ENCODE measurements at regions not wholly inside any gene's neighbourhood (a gene's known extent, or its start where the extent isn't known, plus 50 kb on each side); places are given as distances from the start of the nearest gene placed in this dataset.

- DNase-seq (ENCODE audit: low spot score): no peak
Observed at GRCh38 chr11:103624708-103625623, 411.5 kb upstream of the DDI1 start.

DNA sequence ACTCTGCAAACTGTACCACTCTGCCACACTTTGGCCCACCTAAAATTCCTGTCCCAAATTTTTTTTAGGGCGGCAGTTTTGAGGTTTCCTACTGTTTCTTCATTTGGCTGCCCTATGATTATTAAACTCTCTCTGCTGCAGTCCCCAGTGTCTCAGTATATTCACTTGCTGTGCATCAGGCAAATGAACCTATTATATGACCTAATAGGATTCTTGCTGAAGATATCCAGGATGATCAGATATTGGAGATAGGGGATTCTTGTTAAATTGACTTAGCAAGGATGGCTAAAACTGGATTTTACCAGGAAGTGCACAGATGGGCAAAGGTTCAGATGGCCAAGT is 410.8 kb upstream of the DDI1 start:
- no peak for DNase-seq (ENCODE audit: low spot score)

- no peak for DNase-seq (ENCODE audit: low spot score)
Observed at GRCh38 chr11:103628121-103628520, 408.3 kb upstream of the DDI1 start.

DNA sequence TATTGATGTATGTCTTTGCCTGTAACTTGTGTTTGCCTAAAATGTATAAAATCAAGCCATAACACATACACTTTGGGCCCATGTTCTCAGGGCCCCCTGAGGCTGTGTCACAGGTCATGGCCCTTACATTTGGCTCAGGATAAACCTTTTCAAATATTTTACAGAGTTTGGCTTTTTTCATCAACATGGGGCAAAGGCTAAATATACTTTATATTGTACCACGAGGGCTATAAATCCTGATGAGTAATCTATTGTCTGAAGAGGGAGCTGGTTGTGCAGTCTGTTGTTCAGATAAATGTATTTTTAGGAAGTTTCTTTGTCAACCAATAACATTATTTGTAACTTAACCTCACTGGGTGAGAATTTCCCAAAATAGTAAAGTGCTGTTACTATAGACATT is 404.6 kb upstream of the DDI1 start:
- no peak for DNase-seq (ENCODE audit: low spot score)

GRCh38 chr11:103633068-103633788 is 403.2 kb upstream of the DDI1 start:
- DNase-seq (ENCODE audit: low spot score): no peak

DNA sequence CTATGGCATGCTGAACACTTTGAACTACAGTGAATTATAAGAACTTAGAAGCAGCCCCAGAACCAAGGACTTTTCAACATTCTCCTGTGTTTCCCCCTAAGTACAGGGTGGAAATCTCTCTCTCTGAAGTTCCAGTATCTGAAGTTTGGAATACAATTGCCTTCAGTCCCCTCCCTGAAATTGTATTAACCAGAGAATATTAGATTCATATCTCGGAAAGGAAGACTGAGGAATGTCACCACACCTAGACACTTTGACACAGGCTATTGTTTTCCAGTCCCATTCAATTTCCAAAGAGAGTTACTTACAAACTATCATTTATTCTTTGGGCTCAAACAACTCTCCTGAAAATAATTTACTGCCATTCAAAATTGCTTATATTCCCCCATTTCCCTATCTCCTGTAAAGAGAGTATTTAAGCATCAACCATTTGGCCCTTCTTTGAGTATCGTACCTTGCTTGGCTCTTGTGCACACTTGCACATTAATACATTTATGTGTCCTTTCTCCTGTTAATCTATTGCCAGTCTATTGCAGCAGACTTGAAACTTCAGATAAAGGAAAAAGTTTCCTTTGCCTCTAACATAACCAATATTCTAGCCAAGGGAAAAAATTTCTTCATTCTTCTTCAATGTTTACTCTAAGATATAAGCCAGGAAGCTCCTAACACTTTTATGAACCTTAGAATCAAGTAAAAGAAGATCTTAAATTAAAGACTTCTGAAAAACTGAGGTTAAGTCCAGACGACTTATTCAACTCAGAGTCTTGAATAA is 402.4 kb upstream of the DDI1 start:
- DNase-seq (ENCODE audit: low spot score): no peak

- DNase-seq (ENCODE audit: low spot score): no peak
Observed at GRCh38 chr11:103636232-103636631, 400.2 kb upstream of the DDI1 start.

- no peak for DNase-seq (ENCODE audit: low spot score)
Observed at GRCh38 chr11:103637295-103637694, 399.1 kb upstream of the DDI1 start.

- no peak for DNase-seq (ENCODE audit: low spot score)
Observed at GRCh38 chr11:103637831-103638230, 398.6 kb upstream of the DDI1 start.

DNA sequence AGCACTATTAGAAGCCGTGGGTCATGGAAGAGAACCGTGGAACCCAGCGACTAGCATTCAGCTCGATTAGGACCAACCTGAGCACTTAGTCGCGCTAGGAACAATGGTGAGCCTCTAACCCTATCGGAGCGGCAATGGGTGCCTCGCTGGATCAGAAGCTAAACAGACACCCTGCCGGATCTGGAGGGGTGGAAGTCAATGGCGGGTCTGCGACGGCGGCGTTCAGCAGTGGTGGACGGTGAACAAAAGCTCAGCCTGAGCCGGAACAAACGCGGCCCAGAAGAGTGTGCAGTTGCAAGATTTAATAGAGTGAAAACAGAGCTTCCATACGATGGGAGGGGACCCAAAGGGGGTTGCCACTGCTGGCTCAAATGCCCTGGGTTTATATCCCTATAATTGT is 391.8 kb upstream of the DDI1 start:
- no peak for DNase-seq (ENCODE audit: low spot score)

DNA sequence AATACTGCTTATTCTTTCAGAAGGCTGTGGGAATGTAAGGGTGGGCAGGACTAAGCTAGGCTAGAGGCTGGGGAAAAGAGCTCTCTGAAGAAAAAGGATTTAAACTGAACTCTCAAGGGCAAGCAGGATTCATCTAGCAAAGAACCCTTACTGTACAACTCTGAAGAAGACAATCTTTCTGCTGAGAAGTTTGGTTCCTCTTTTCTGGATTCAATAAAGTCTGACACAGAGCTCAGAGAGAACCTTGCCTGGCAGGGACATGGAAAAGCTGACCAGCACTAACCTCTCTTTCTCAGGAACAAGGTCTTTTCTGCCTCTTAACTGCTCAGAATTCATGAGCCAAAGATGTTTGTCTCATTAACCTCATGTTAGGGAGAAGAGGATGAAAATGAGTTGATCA is 388.4 kb upstream of the DDI1 start:
- DNase-seq (ENCODE audit: low spot score): no peak

DNA sequence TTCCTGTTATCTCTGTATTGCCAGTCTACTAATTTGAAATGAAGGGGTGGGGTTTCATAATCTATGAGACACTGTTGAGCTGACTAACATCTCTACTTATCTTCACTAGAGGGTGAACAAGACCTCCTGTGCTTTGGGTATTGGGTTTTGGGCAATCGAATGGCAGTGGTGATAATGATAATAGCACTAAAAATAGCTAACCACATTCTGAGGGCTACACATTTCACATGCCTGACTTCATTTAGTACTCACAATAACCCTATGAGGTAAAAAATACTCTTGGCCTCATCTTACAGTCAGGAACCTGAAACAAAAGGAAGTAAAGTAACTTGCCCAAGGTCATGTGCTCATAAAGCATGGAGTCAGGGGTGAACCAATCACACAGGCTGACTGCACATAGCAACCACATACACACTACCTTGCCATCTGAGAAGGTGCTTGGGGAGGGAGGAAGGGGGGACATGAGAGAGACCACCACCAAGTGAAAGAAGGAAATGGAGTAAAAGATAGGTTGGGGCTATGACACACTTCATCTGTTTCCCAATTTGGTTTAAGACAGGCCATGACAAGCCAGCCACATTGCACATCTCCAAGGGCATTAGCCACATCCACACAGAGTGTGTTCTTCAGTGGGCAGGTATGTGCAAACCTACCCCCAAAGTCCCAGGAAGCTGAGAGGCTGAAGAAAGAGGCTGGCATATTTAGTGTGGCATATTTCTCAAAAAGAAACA is 387.6 kb upstream of the DDI1 start:
- DNase-seq (ENCODE audit: low spot score): no peak

- no peak for DNase-seq (ENCODE audit: low spot score)
Observed at GRCh38 chr11:103649401-103649895, 387.0 kb upstream of the DDI1 start.

DNA sequence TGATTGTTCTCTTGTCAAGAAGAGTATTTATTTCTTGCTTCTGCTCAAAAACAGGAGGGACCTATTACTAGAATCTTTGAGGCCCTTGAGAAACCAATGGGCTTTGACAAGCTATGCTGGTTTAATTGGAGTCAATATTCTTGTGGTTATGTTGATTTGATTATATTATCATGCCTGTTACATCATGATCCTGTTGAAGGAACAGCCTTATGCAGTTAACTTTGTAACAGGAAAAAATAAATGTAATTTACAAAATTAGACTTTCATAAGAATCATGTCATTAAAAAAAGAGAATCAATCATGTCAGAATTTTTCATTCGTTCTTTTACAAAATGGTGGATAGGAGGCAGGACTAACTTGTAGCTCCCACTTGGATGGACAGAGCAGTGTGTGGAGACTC is 386.1 kb upstream of the DDI1 start:
- DNase-seq (ENCODE audit: low spot score): no peak

- no peak for DNase-seq (ENCODE audit: low spot score)
Observed at GRCh38 chr11:103651341-103651998, 385.0 kb upstream of the DDI1 start.

GRCh38 chr11:103652013-103652412 is 384.4 kb upstream of the DDI1 start:
- DNase-seq (ENCODE audit: low spot score): no peak

DNA sequence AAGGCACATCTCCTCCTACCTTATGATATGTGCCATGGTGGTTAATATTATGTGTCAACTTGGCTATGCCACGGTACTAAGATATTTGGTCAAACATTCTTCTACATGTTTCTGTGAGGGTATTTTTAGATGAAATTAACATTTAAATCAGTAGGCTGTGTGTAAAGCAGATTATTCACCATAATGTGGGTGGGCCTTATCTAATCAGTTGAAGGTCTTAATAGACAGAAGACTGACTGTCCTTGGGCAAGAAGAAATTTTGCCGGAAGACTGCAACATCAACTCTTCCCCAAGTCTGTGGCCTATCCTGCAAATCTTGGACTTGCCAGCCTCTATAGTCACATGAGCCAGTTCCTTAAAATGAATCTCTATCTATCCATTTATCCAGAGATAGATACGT is 380.1 kb upstream of the DDI1 start:
- no peak for DNase-seq (ENCODE audit: low spot score)

- no peak for DNase-seq (ENCODE audit: low spot score)
Observed at GRCh38 chr11:103659206-103659618, 377.2 kb upstream of the DDI1 start.

DNA sequence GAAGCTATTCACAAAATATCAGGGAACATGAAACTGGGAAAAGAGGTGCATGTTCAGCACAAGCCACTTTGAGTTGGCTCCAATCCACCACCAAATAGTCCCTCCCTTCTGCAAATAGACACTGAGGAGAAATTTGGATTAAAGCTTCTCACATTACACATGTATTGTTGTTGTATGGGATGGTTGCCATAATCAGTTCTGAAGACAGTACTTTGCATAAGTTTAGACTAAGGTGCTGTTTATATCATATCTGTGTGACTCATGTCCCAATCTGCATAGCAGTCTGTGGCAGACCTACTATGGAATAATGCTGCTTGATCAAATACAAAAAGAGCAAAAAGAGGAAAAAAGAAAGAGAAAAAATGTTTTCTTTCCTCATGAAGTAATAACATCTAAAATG is 376.7 kb upstream of the DDI1 start:
- DNase-seq (ENCODE audit: low spot score): no peak

DNA sequence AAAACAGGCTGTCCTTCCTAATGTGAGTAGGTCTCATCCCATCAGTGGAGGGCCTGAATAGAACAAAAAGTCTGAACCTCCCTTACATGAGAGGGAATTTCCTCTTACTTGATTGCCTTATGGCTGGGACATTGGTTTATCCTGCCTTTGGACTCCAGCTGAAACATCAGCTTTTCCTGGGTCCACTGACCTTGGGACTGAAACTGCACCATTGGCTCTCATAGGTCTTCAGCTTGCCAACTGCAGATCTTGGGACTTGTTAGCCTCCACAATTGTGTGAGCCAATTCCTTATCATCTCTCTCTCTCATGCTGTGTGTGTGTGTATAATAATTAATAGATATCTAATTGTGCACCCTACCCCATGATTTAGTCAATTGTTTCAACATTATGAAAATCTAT is 375.3 kb upstream of the DDI1 start:
- DNase-seq (ENCODE audit: low spot score): no peak

DNA sequence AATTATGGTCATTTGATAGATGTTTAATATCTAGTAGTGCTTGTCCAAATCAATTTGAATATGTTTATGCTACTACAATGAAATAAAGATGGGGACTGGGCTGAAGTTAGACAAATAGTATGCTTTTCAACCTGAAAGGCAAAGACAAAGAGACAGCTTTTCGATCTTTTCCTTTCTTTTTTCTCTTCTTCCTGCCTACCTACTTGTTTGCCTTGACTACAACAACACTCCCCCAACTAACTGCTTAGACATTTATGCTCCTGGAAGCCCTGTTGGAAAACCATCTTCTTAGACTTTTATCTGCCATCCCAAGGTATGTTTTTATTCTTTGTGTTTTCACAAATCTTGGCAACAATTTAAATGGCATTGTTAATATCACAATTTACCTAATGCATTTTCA is 374.4 kb upstream of the DDI1 start:
- no peak for DNase-seq (ENCODE audit: low spot score)
